GM12865 (cell line): ENCODE measurements at regions not wholly inside any gene's neighbourhood (a gene's known extent, or its start where the extent isn't known, plus 50 kb on each side); places are given as distances from the start of the nearest gene placed in this dataset.
"Not testable (repeated sequence)": the region's sequence is repeated elsewhere in the genome, so short reads cannot be mapped to it uniquely, and the experiment has no call there.

Experiments
- DNase-seq: peaks from one replicate; pipeline ENCODE4 v3.0.0; 2010; ENCODE audit warnings: low read depth
- H3K4me3 ChIP-seq: 2 replicates; pipeline ENCODE4 v1.5.1; 2011; ENCODE audit warnings: mild to moderate bottlenecking, low read depth, low read length, control low read depth
- CTCF ChIP-seq: IDR thresholded peaks from 2 replicates; pipeline ENCODE4 v1.5.1; 2011; ENCODE audit warnings: low read length, control low read depth, low read depth, inconsistent platforms; ENCODE audit not compliant: insufficient read depth; ENCODE audit errors: missing control alignments

- H3K4me3 ChIP-seq: no peak overlapping the region
- no peak for DNase-seq
- no peak for TF ChIP-seq CTCF
These were observed 561.2 kb upstream of the C9orf72 start for GRCh38 chr9:28134446-28134976.

- DNase-seq: no peak
- TF ChIP-seq CTCF: no peak
- no peak overlapping the region for H3K4me3 ChIP-seq
These were observed 562.3 kb upstream of the C9orf72 start for GRCh38 chr9:28135549-28135948.

GRCh38 chr9:28136113-28136512 lies 562.8 kb upstream of the C9orf72 start:
- no peak for TF ChIP-seq CTCF
- H3K4me3 ChIP-seq: no peak overlapping the region
- no peak for DNase-seq

GRCh38 chr9:28147430-28147829 lies 574.1 kb upstream of the C9orf72 start:
- H3K4me3 ChIP-seq, DNase-seq: not testable (repeated sequence)

- not testable (repeated sequence) for H3K4me3 ChIP-seq, DNase-seq
These were observed 574.8 kb upstream of the C9orf72 start for GRCh38 chr9:28147923-28148597.

GRCh38 chr9:28149361-28150050 lies 576.2 kb upstream of the C9orf72 start:
- not testable (repeated sequence) for H3K4me3 ChIP-seq, DNase-seq

GRCh38 chr9:28155067-28155466 lies 581.8 kb upstream of the C9orf72 start:
- H3K4me3 ChIP-seq: no peak overlapping the region
- no peak for DNase-seq
- TF ChIP-seq CTCF: no peak

GRCh38 chr9:28155671-28156070 lies 582.4 kb upstream of the C9orf72 start:
- no peak for TF ChIP-seq CTCF
- DNase-seq: no peak
- H3K4me3 ChIP-seq: no peak overlapping the region
